Osteocyte (in vitro differentiated cells): ENCODE measurements at regions not wholly inside any gene's neighbourhood (a gene's known extent, or its start where the extent isn't known, plus 50 kb on each side); places are given as distances from the start of the nearest gene placed in this dataset.

Source experiments
- DNase-seq: peaks from one replicate; pipeline ENCODE4 v3.0.0; 2021; ENCODE audit warnings: mixed read lengths; ENCODE audit not compliant: unreplicated experiment; ENCODE audit errors: extremely low spot score
- H3K27ac Mint-ChIP-seq: one replicate; pipeline ENCODE4 v1.8.0; 2021; ENCODE audit warnings: mild to moderate bottlenecking, mixed read lengths; ENCODE audit not compliant: unreplicated experiment
- H3K27me3 Mint-ChIP-seq: one replicate; pipeline ENCODE4 v1.8.0; 2021; ENCODE audit warnings: mixed read lengths; ENCODE audit not compliant: unreplicated experiment
- H3K36me3 Mint-ChIP-seq: one replicate; pipeline ENCODE4 v1.8.0; 2021; ENCODE audit warnings: mixed read lengths; ENCODE audit not compliant: unreplicated experiment
- H3K4me1 Mint-ChIP-seq: one replicate; pipeline ENCODE4 v1.8.0; 2021; ENCODE audit warnings: mixed read lengths; ENCODE audit not compliant: unreplicated experiment
- H3K4me3 Mint-ChIP-seq: one replicate; pipeline ENCODE4 v1.8.0; 2021; ENCODE audit warnings: mild to moderate bottlenecking, moderate library complexity, mixed read lengths; ENCODE audit not compliant: unreplicated experiment
- H3K9me3 Mint-ChIP-seq: one replicate; pipeline ENCODE4 v1.8.0; 2021; ENCODE audit warnings: mixed read lengths; ENCODE audit not compliant: unreplicated experiment
- TF ChIP-seq, protein P1 (sequence below): fragments of 200-600 bp; sonication (generic); IDR thresholded peaks from 2 replicates; pipeline ENCODE4 v1.5.0; 2021; ENCODE audit warnings: antibody characterized with exemption, mild to moderate bottlenecking, moderate library complexity

DNA sequence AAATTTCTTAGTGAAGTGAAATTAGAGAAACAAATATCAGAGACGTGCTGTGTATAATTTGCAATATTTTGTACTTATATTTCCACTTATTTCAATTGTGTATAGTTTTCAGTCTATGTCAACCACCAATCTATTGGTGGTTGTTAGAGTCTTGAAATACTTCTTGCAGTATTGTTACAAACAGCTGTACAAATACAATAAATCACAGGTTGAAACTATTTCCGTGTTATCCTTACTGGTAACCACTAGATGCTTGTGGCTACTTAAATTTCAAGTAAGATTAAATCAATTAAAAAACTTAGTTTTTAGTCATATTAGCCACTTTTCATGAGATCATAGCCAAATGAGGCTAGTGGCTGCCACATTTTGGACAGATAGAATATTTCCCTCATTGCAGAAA, 520.5 kb downstream of the GBA3 start:
- H3K9me3 Mint-ChIP-seq = peaks cover 3% of the 10 kb centered on the region
- peaks cover 6% of the 10 kb centered on the region for H3K27me3 Mint-ChIP-seq
- H3K4me3 Mint-ChIP-seq = no peak overlapping the region
- H3K27ac Mint-ChIP-seq = no peak overlapping the region
- no peak for DNase-seq
- no peaks in the 10 kb centered on the region for H3K4me1 Mint-ChIP-seq
- TF ChIP-seq, protein P1, sequence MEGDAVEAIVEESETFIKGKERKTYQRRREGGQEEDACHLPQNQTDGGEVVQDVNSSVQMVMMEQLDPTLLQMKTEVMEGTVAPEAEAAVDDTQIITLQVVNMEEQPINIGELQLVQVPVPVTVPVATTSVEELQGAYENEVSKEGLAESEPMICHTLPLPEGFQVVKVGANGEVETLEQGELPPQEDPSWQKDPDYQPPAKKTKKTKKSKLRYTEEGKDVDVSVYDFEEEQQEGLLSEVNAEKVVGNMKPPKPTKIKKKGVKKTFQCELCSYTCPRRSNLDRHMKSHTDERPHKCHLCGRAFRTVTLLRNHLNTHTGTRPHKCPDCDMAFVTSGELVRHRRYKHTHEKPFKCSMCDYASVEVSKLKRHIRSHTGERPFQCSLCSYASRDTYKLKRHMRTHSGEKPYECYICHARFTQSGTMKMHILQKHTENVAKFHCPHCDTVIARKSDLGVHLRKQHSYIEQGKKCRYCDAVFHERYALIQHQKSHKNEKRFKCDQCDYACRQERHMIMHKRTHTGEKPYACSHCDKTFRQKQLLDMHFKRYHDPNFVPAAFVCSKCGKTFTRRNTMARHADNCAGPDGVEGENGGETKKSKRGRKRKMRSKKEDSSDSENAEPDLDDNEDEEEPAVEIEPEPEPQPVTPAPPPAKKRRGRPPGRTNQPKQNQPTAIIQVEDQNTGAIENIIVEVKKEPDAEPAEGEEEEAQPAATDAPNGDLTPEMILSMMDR = no peak
- H3K36me3 Mint-ChIP-seq = no peaks in the 10 kb centered on the region

DNA sequence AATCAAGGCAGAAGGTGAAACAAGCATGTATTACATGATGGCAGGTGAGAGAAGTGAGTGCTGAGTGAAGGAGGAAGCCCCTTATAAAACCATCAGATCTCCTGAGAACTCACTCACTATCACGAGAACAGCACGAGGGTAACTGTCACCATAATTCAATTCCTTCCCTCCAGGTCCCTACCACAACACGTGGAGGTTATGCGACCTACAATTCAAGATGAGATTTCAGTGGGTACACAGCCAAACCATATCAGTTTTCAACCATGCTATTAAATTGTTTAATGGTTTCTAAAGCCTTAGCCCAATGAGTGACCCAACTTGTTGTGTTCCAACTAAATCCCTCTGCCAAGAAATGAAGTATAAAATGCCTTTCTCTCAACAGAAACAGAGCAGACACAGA, 519.8 kb downstream of the GBA3 start:
- H3K36me3 Mint-ChIP-seq = no peaks in the 10 kb centered on the region
- DNase-seq = no peak
- no peak overlapping the region for H3K27ac Mint-ChIP-seq
- TF ChIP-seq, protein P1 = no peak
- no peaks in the 10 kb centered on the region for H3K4me1 Mint-ChIP-seq
- H3K9me3 Mint-ChIP-seq = peaks cover 6% of the 10 kb centered on the region
- no peak overlapping the region for H3K4me3 Mint-ChIP-seq
- peaks cover 6% of the 10 kb centered on the region for H3K27me3 Mint-ChIP-seq

DNA sequence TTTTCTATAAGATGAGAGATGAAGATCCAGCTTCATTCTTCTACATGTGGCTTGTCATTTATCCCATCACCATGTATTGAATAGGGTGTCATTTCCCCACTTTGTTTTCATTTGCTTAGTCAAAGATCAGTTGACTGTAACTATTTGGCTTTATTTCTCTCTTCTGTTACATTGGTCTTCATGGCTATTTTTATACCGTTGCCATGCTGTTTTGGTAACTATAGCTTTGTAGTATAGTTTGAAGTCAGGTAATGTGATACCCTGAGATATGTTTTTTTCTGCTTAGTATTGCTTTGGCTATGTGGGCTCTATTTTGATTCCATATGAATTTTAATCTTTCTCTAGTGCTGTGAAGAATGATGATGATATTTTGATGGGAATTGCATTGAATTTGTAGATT, 514.3 kb downstream of the GBA3 start:
- no peak overlapping the region for H3K4me3 Mint-ChIP-seq
- H3K27ac Mint-ChIP-seq = no peak overlapping the region
- TF ChIP-seq, protein P1 = no peak
- no peaks in the 10 kb centered on the region for H3K36me3 Mint-ChIP-seq
- no peaks in the 10 kb centered on the region for H3K4me1 Mint-ChIP-seq
- H3K27me3 Mint-ChIP-seq = peaks cover 5% of the 10 kb centered on the region
- no peak for DNase-seq
- peaks cover 15% of the 10 kb centered on the region for H3K9me3 Mint-ChIP-seq

DNA sequence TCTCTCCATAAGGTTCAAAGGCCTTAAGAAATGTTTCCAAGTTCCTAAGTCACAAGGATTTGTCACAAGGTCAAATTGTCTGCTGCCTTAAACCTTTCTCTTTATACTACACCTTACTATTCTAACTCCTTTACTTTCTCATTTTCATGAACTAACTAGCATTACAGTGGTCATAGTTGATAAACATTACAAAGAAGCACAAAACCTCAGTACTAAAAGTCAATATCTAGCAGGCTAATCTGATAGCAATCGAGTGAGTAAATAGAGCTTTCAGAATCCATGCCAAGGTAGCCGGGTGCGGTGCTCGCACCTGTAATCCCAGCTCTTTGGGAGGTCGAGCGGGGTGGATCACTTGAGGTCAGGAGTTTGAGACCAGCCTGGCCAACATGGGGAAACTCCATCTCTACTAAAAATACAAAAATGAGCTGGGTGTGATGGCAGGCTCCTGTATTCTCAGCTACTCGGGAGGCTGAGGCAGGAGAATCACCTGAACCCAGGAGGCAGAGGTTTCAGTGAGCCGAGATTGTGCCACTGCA, 510.0 kb downstream of the GBA3 start:
- Mint-ChIP-seq H3K27ac (no peak overlapping the region), H3K36me3 (no peaks in the 10 kb centered on the region)

DNA sequence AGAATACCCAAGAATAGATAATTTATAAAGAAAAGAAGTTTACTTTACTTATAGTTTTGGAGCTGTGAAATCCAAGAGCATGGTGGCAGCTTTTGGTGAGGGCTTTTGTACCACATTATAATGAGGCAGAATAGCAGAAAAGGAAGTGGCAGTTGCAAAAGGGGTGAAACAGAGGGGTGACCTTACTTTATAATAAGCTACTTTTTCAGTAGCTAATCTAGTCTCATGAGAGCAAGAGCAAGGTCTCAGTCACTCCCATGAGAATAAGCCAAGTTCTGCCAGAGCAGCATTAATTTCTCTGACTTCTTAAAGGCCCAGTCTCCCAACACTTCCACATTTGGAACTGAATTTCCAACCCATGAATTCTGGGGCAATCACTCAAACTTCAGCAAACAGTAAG, 502.0 kb downstream of the GBA3 start:
- Mint-ChIP-seq H3K27me3 (peaks cover 2% of the 10 kb centered on the region), H3K36me3 (no peaks in the 10 kb centered on the region), H3K9me3 (no peaks in the 10 kb centered on the region), H3K27ac (no peak overlapping the region), H3K4me1 (no peaks in the 10 kb centered on the region), H3K4me3 (no peak overlapping the region)
- no peak for DNase-seq
- TF ChIP-seq, protein P1 = no peak

More for the DNA sequence above, 510.0 kb downstream of the GBA3 start:
- Mint-ChIP-seq H3K4me1 (no peaks in the 10 kb centered on the region), H3K9me3 (peaks cover 9% of the 10 kb centered on the region), H3K27me3 (peaks cover 5% of the 10 kb centered on the region), H3K4me3 (no peak overlapping the region)
- TF ChIP-seq, protein P1 = no peak
- DNase-seq = no peak
